ENCODE measurements at regions not wholly inside any gene's neighbourhood (a gene's known extent, or its start where the extent isn't known, plus 50 kb on each side); places are given as distances from the start of the nearest gene placed in this dataset.

GRCh38 chr4:162234595-162234994 is 70.8 kb upstream of the FSTL5 start:
- TF ChIP-seq EZH2phosphoT487 (IDR thresholded peaks at IDR 0.05; ENCODE audit: low read length) (no peak), EZH2 (optimal IDR thresholded peaks at IDR 0.05; ENCODE audit: low read depth, low read length) (no peak)
- TF ChIP-seq, protein P1, sequence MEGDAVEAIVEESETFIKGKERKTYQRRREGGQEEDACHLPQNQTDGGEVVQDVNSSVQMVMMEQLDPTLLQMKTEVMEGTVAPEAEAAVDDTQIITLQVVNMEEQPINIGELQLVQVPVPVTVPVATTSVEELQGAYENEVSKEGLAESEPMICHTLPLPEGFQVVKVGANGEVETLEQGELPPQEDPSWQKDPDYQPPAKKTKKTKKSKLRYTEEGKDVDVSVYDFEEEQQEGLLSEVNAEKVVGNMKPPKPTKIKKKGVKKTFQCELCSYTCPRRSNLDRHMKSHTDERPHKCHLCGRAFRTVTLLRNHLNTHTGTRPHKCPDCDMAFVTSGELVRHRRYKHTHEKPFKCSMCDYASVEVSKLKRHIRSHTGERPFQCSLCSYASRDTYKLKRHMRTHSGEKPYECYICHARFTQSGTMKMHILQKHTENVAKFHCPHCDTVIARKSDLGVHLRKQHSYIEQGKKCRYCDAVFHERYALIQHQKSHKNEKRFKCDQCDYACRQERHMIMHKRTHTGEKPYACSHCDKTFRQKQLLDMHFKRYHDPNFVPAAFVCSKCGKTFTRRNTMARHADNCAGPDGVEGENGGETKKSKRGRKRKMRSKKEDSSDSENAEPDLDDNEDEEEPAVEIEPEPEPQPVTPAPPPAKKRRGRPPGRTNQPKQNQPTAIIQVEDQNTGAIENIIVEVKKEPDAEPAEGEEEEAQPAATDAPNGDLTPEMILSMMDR (IDR thresholded peaks at IDR 0.05; ENCODE audit: low read length): no peak
- no peaks in the 10 kb centered on the region for H3K9me2 ChIP-seq (replicated peaks; ENCODE audit: insufficient read depth, low read length)
- DNase-seq: no peak
- H4K20me1 ChIP-seq (ENCODE audit: insufficient read depth, low read length): no peaks in the 10 kb centered on the region
- no peaks in the 10 kb centered on the region for H3K79me2 ChIP-seq (ENCODE audit: low read length)
- H3K36me3 ChIP-seq (replicated peaks; ENCODE audit: insufficient read depth, low read length): no peaks in the 10 kb centered on the region
- no peak overlapping the region for H3K4me2 ChIP-seq (ENCODE audit: low read depth, low read length)
- no peaks in the 10 kb centered on the region for H3K27me3 ChIP-seq (replicated peaks; ENCODE audit: insufficient read depth, low read length)
- H3K9ac ChIP-seq (ENCODE audit: low read length): no peak overlapping the region
- H3K27ac ChIP-seq (ENCODE audit: low read length): no peak overlapping the region
- no peaks in the 10 kb centered on the region for H3K4me1 ChIP-seq (ENCODE audit: low read length)
- H3K4me3 ChIP-seq (ENCODE audit: low read length): no peak overlapping the region
- H3F3A ChIP-seq (ENCODE audit: insufficient read depth, low read length): no peaks in the 10 kb centered on the region
- H3K9me3 ChIP-seq (replicated peaks; ENCODE audit: insufficient read depth, low read length): no peaks in the 10 kb centered on the region
- H2AFZ ChIP-seq (ENCODE audit: low read length): no peak overlapping the region

DNA sequence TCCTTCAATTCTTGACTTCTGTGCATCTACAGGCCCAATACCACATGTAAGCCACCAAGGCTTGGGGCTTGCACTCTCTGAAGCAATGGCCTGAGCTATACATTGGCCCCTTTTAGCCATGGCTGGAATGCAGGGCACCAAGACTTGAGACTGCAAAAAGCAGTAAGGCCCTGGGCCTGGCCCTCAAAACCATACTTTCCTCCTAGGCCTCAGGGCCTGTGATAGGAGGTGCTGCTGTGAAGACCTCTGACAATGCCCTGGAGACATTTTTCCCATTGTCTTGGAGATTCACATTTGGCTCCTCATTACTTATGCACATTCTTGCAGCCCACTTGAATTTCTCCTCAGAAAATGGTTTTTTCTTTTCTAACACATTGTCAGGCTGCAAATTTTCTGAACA is 68.5 kb upstream of the FSTL5 start:
- H3K27me3 ChIP-seq (replicated peaks; ENCODE audit: insufficient read depth, low read length): no peaks in the 10 kb centered on the region
- H3K4me3 ChIP-seq (ENCODE audit: low read length): no peak overlapping the region
- H4K20me1 ChIP-seq (ENCODE audit: insufficient read depth, low read length): no peaks in the 10 kb centered on the region
- H3K9ac ChIP-seq (ENCODE audit: low read length): no peak overlapping the region
- H3K79me2 ChIP-seq (ENCODE audit: low read length): no peaks in the 10 kb centered on the region
- no peaks in the 10 kb centered on the region for H3K36me3 ChIP-seq (replicated peaks; ENCODE audit: insufficient read depth, low read length)
- H3F3A ChIP-seq (ENCODE audit: insufficient read depth, low read length): no peaks in the 10 kb centered on the region
- H3K9me3 ChIP-seq (replicated peaks; ENCODE audit: insufficient read depth, low read length): no peaks in the 10 kb centered on the region
- H3K9me2 ChIP-seq (replicated peaks; ENCODE audit: insufficient read depth, low read length): no peaks in the 10 kb centered on the region
- H2AFZ ChIP-seq (ENCODE audit: low read length): no peak overlapping the region
- TF ChIP-seq EZH2 (optimal IDR thresholded peaks at IDR 0.05; ENCODE audit: low read depth, low read length) (no peak), EZH2phosphoT487 (IDR thresholded peaks at IDR 0.05; ENCODE audit: low read length) (no peak)
- TF ChIP-seq, protein P1 (IDR thresholded peaks at IDR 0.05; ENCODE audit: low read length): no peak
- DNase-seq: no peak
- H3K4me1 ChIP-seq (ENCODE audit: low read length): no peaks in the 10 kb centered on the region
- no peak overlapping the region for H3K4me2 ChIP-seq (ENCODE audit: low read depth, low read length)
- no peak overlapping the region for H3K27ac ChIP-seq (ENCODE audit: low read length)

DNA sequence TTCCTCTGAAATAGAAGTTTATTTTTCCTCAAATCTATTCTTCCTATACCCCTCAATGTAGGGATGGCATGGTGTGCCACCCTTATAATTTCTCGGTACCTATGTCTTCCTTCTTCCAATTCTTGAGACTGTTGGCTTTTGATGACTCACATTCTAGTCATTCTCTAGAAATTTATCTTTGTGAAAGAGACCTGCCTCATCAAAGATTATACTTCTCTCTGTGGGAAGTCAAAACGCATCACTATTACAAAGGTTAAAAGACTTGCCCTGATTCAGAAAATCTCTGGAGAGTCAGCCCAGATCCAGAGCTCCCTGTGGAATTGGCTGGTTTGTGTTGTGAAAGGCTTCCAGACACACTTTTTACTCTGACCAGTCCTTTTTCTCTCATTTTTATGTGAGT is 65.9 kb upstream of the FSTL5 start:
- Histone ChIP-seq H3K9ac (ENCODE audit: low read length) (no peak overlapping the region), H2AFZ (ENCODE audit: low read length) (no peak overlapping the region), H3K4me1 (ENCODE audit: low read length) (no peaks in the 10 kb centered on the region), H3K9me2 (replicated peaks; ENCODE audit: insufficient read depth, low read length) (no peaks in the 10 kb centered on the region), H3K9me3 (replicated peaks; ENCODE audit: insufficient read depth, low read length) (no peaks in the 10 kb centered on the region), H3K36me3 (replicated peaks; ENCODE audit: insufficient read depth, low read length) (no peaks in the 10 kb centered on the region), H3K79me2 (ENCODE audit: low read length) (no peaks in the 10 kb centered on the region), H3K4me3 (ENCODE audit: low read length) (no peak overlapping the region), H3F3A (ENCODE audit: insufficient read depth, low read length) (no peaks in the 10 kb centered on the region), H4K20me1 (ENCODE audit: insufficient read depth, low read length) (no peaks in the 10 kb centered on the region), H3K4me2 (ENCODE audit: low read depth, low read length) (no peak overlapping the region), H3K27ac (ENCODE audit: low read length) (no peak overlapping the region), H3K27me3 (replicated peaks; ENCODE audit: insufficient read depth, low read length) (no peaks in the 10 kb centered on the region)
- DNase-seq: no peak
- no peak for TF ChIP-seq EZH2 (optimal IDR thresholded peaks at IDR 0.05; ENCODE audit: low read depth, low read length)
- TF ChIP-seq, protein P1 (IDR thresholded peaks at IDR 0.05; ENCODE audit: low read length): no peak
- no peak for TF ChIP-seq EZH2phosphoT487 (IDR thresholded peaks at IDR 0.05; ENCODE audit: low read length)
